ENCODE measurements at regions not wholly inside any gene's neighbourhood (a gene's known extent, or its start where the extent isn't known, plus 50 kb on each side); places are given as distances from the start of the nearest gene placed in this dataset.
A peak's percentile ranks its signal among the peaks of the same experiment; 100 is the strongest.

DNA sequence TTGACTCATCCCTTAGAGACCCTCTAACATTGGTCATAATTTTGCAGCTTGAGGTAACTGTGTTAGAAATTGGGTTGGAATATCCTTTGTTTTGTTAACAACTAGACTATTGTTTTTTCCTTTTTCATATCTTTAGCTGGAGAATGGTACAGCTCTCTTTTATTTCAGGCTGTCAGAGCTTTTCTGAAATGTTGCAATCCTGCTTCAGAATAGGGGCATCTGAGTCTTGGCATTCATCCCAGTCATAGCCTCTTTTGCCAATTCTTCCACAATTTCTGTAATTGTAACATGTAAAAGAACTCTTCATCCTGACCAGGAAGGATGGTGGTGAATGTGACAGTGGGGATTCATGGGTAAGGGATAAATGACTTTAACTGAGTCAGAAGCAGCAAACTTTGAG, 128.7 kb downstream of the FHIP1A start:
- no peaks in the 10 kb centered on the region for H3K9me3 Mint-ChIP-seq
- no peak overlapping the region for H3K27ac Mint-ChIP-seq
- H3F3A ChIP-seq (ENCODE audit: low read depth): no peaks in the 10 kb centered on the region
- no peak overlapping the region for H2AFZ ChIP-seq (replicated peaks)
- no peak overlapping the region for H3K27ac ChIP-seq
- H3K36me3 ChIP-seq: no peaks in the 10 kb centered on the region
- no peaks in the 10 kb centered on the region for H4K20me1 ChIP-seq (ENCODE audit: low read depth)
- no peaks in the 10 kb centered on the region for H3K27me3 Mint-ChIP-seq (ENCODE audit: insufficient read depth, low read depth)
- no peak overlapping the region for H3K9ac ChIP-seq
- peaks cover 18% of the 10 kb centered on the region for H3K4me1 ChIP-seq
- H3K4me1 Mint-ChIP-seq: peaks cover 13% of the 10 kb centered on the region
- no peaks in the 10 kb centered on the region for H3K79me2 ChIP-seq (ENCODE audit: low read depth)
- H3K27me3 ChIP-seq: no peaks in the 10 kb centered on the region
- no peak overlapping the region for H3K4me2 ChIP-seq
- no peaks in the 10 kb centered on the region for H3K9me3 ChIP-seq (ENCODE audit: low read depth)
- no peak for DNase-seq (ENCODE audit: low spot score)
- no peak for TF ChIP-seq EZH2phosphoT487 (IDR thresholded peaks at IDR 0.05)
- no peak for TF ChIP-seq EZH2 (IDR thresholded peaks at IDR 0.05)
- no peaks in the 10 kb centered on the region for H3K36me3 Mint-ChIP-seq
- no peak overlapping the region for H3K4me3 Mint-ChIP-seq
- no peak overlapping the region for H3K4me3 ChIP-seq

DNA sequence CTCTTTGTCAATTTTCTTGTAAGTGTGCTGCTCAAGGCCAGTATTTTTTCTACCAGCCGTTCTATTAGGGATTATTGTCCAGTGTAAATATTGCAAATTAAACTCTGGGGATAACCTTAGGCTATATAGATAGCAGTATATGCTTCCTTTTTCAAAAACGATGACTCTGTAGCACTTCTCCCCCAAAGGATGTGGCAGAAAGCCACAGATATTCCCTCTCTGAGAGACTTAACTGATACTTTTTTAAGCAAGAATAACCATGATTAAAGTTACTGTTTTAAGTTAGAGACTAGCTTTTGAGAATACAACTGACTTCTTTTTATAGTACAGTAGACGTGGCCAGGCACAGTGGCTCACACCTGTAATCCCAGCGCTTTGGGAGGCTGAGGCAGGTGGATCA, 130.0 kb downstream of the FHIP1A start:
- peaks cover 13% of the 10 kb centered on the region for H3K4me1 Mint-ChIP-seq
- H3K4me1 ChIP-seq: peaks cover 19% of the 10 kb centered on the region
- no peaks in the 10 kb centered on the region for H3K9me3 ChIP-seq (ENCODE audit: low read depth)
- no peak overlapping the region for H3K27ac Mint-ChIP-seq
- no peaks in the 10 kb centered on the region for H3K27me3 ChIP-seq
- no peak overlapping the region for H3K4me3 Mint-ChIP-seq
- no peak for TF ChIP-seq EZH2 (IDR thresholded peaks at IDR 0.05)
- TF ChIP-seq EZH2phosphoT487 (IDR thresholded peaks at IDR 0.05): no peak
- TF ChIP-seq, protein P1, sequence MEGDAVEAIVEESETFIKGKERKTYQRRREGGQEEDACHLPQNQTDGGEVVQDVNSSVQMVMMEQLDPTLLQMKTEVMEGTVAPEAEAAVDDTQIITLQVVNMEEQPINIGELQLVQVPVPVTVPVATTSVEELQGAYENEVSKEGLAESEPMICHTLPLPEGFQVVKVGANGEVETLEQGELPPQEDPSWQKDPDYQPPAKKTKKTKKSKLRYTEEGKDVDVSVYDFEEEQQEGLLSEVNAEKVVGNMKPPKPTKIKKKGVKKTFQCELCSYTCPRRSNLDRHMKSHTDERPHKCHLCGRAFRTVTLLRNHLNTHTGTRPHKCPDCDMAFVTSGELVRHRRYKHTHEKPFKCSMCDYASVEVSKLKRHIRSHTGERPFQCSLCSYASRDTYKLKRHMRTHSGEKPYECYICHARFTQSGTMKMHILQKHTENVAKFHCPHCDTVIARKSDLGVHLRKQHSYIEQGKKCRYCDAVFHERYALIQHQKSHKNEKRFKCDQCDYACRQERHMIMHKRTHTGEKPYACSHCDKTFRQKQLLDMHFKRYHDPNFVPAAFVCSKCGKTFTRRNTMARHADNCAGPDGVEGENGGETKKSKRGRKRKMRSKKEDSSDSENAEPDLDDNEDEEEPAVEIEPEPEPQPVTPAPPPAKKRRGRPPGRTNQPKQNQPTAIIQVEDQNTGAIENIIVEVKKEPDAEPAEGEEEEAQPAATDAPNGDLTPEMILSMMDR (IDR thresholded peaks at IDR 0.05): no peak
- H3K27me3 Mint-ChIP-seq (ENCODE audit: insufficient read depth, low read depth): no peaks in the 10 kb centered on the region
- H3F3A ChIP-seq (ENCODE audit: low read depth): no peaks in the 10 kb centered on the region
- DNase-seq (ENCODE audit: low spot score): no peak
- H3K9ac ChIP-seq: no peak overlapping the region
- no peaks in the 10 kb centered on the region for H4K20me1 ChIP-seq (ENCODE audit: low read depth)
- H3K4me3 ChIP-seq: no peak overlapping the region
- H3K27ac ChIP-seq: no peak overlapping the region
- no peak overlapping the region for H2AFZ ChIP-seq (replicated peaks)
- no peak overlapping the region for H3K4me2 ChIP-seq
- no peaks in the 10 kb centered on the region for H3K36me3 Mint-ChIP-seq
- H3K79me2 ChIP-seq (ENCODE audit: low read depth): no peaks in the 10 kb centered on the region
- H3K36me3 ChIP-seq: no peaks in the 10 kb centered on the region
- no peaks in the 10 kb centered on the region for H3K9me3 Mint-ChIP-seq

DNA sequence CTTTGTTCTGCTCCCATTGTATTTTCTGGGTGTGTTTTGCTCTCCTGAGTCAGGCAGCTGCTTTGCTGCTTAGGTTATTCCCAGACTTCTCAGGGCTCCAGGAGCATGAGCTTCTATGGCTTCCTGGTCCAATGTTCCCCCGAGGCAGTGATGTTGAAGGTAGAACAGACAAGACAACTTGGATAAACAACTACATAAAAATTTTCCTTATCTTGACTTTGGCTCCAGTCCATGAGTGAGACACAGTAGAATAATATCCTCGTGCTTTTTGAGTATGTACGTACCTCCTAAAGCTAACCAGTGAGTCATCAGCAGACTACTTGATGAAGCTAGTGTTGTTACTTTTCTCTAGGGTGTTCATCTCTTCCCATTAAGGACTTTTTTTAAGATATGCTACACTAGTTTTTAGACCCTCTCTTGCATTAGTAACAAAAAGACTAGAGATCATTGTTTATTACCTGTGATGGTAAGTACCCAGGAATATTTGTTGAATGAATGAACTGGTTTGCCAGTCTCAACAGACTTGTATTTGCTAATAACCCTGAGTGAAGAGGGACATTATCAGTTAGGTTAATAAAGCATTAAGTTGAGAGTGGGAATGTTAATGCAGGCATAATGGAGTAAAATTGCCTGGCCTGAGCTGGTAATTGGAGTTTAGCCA, 131.9 kb downstream of the FHIP1A start:
- H3K4me1 ChIP-seq: peaks cover 19% of the 10 kb centered on the region
- H4K20me1 ChIP-seq (ENCODE audit: low read depth): no peaks in the 10 kb centered on the region
- no peaks in the 10 kb centered on the region for H3K9me3 ChIP-seq (ENCODE audit: low read depth)
- H3K4me3 ChIP-seq: no peak overlapping the region
- no peaks in the 10 kb centered on the region for H3K79me2 ChIP-seq (ENCODE audit: low read depth)
- TF ChIP-seq, protein P1 (IDR thresholded peaks at IDR 0.05): no peak
- no peak overlapping the region for H3K9ac ChIP-seq
- H3K4me1 Mint-ChIP-seq: peaks cover 13% of the 10 kb centered on the region
- H3K27me3 ChIP-seq: no peaks in the 10 kb centered on the region
- DNase-seq (ENCODE audit: low spot score): no peak
- no peak overlapping the region for H3K4me2 ChIP-seq
- H3K27ac Mint-ChIP-seq: no peak overlapping the region
- no peaks in the 10 kb centered on the region for H3F3A ChIP-seq (ENCODE audit: low read depth)
- H3K9me3 Mint-ChIP-seq: no peaks in the 10 kb centered on the region
- H3K36me3 ChIP-seq: no peaks in the 10 kb centered on the region
- no peaks in the 10 kb centered on the region for H3K27me3 Mint-ChIP-seq (ENCODE audit: insufficient read depth, low read depth)
- no peak overlapping the region for H3K27ac ChIP-seq
- H3K36me3 Mint-ChIP-seq: no peaks in the 10 kb centered on the region
- H3K4me3 Mint-ChIP-seq: no peak overlapping the region
- H2AFZ ChIP-seq (replicated peaks): no peak overlapping the region

DNA sequence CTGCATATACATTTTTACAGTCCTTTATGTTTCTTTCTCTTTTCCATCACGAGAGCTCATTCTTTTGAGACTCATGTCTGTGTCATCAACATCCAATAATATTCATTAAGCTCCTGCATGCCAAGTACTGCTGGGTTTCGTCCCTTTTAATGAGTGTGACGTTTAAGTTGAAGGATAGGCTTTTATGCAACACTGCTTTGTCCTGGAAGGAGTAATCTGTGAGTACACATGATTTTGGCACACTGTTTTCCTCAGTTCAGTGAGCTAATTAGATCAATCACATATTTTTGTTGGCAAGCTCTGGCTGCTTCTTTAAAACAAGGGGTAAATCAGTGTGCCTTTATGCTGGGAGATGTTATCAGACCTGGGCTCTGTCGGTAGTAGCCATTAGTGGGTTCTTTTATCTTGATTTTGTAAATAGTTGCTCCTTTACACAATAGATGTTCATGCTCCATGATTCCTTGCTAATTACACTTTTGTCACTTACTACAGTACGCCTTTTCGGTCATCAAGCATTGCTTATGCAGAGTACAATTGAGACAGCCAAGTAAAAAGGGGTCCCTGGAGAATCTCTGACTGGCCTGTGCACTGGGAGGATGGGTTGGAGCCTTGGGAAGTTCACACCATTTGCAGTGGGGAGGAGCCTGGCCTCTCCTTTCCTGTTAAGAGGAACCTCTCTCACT, 132.6 kb downstream of the FHIP1A start:
- no peaks in the 10 kb centered on the region for H3K9me3 ChIP-seq (ENCODE audit: low read depth)
- no peak overlapping the region for H3K27ac Mint-ChIP-seq
- DNase-seq (ENCODE audit: low spot score): peak; percentile 26
- H3K27ac ChIP-seq: peak overlapping the region; percentile 23
- H3K79me2 ChIP-seq (ENCODE audit: low read depth): no peaks in the 10 kb centered on the region
- H3K4me3 Mint-ChIP-seq: no peak overlapping the region
- peak overlapping the region; percentile 11 for H3K4me2 ChIP-seq
- H3K9me3 Mint-ChIP-seq: no peaks in the 10 kb centered on the region
- no peaks in the 10 kb centered on the region for H3K36me3 Mint-ChIP-seq
- no peaks in the 10 kb centered on the region for H3K27me3 Mint-ChIP-seq (ENCODE audit: insufficient read depth, low read depth)
- H2AFZ ChIP-seq (replicated peaks): no peak overlapping the region
- no peaks in the 10 kb centered on the region for H3K27me3 ChIP-seq
- peaks cover 13% of the 10 kb centered on the region for H3K4me1 Mint-ChIP-seq
- H4K20me1 ChIP-seq (ENCODE audit: low read depth): no peaks in the 10 kb centered on the region
- no peak overlapping the region for H3K9ac ChIP-seq
- H3K36me3 ChIP-seq: no peaks in the 10 kb centered on the region
- no peak overlapping the region for H3K4me3 ChIP-seq
- peaks cover 19% of the 10 kb centered on the region for H3K4me1 ChIP-seq
- no peaks in the 10 kb centered on the region for H3F3A ChIP-seq (ENCODE audit: low read depth)
- TF ChIP-seq, protein P1 (IDR thresholded peaks at IDR 0.05): no peak
- TF ChIP-seq EZH2phosphoT487 (IDR thresholded peaks at IDR 0.05) (no peak), EZH2 (IDR thresholded peaks at IDR 0.05) (no peak)

All from neural progenitor cell (in vitro differentiated cells).